ENCODE measurements at regions not wholly inside any gene's neighbourhood (a gene's known extent, or its start where the extent isn't known, plus 50 kb on each side); places are given as distances from the start of the nearest gene placed in this dataset.

GRCh38 chr12:40156021-40156764, 50.3 kb upstream of the SLC2A13 start:
- no peak overlapping the region for H3K14ac ChIP-seq (replicated peaks; ENCODE audit: low read depth, low read length)
- dilution Hi-C loops (cut with HindIII; ENCODE audit: low sequenced_read_pairs, unreplicated experiment) (no loop called here), intact Hi-C loops (cut with micrococcal nuclease) (no loop called here), in situ Hi-C loops (cut with MboI; ENCODE audit: low sequenced_read_pairs) (no loop called here)
- POLR2A ChIA-PET (ENCODE audit: unreplicated experiment) = no interaction called here
- H4K8ac ChIP-seq (ENCODE audit: low read depth in 2 of 2, low read length in 2 of 2) = no peak overlapping the region
- no peaks in the 10 kb centered on the region for H3K79me1 ChIP-seq (ENCODE audit: low read depth in 1 of 2, low read length in 2 of 2)
- H2AFZ ChIP-seq (replicated peaks; ENCODE audit: low read length, poor library complexity) = no peak overlapping the region
- H3K4me1 ChIP-seq (ENCODE audit: control insufficient read depth, insufficient read depth, low read length) = no peaks in the 10 kb centered on the region
- H2BK20ac ChIP-seq (ENCODE audit: low read depth, low read length) = no peak overlapping the region
- no peak overlapping the region for H3K56ac ChIP-seq (ENCODE audit: extremely low read depth, insufficient read depth, low read length)
- H2BK120ac ChIP-seq (ENCODE audit: low read depth, low read length) = no peak overlapping the region
- ATAC-seq (ENCODE audit: low read depth) (no peak), DNase-seq (no peak)
- H3K27ac ChIP-seq (ENCODE audit: insufficient read depth, low read length) = no peak overlapping the region
- H4K20me1 ChIP-seq (ENCODE audit: insufficient read depth, low read length) = no peaks in the 10 kb centered on the region
- H3K9ac ChIP-seq (ENCODE audit: low read depth, low read length) = no peak overlapping the region
- no peak overlapping the region for H2AK5ac ChIP-seq (ENCODE audit: low read depth, low read length)
- H3K4me3 ChIP-seq (ENCODE audit: insufficient read depth, low read depth, low read length) = no peak overlapping the region
- no peak overlapping the region for H2BK5ac ChIP-seq (ENCODE audit: low read depth, low read length, poor library complexity, severe bottlenecking)
- H3K36me3 ChIP-seq (ENCODE audit: control insufficient read depth, insufficient read depth, low read length) = no peaks in the 10 kb centered on the region
- no peaks in the 10 kb centered on the region for H3K9me3 ChIP-seq (ENCODE audit: control insufficient read depth, insufficient read depth, low read length)
- CTCF ChIA-PET = no interaction called here
- H3K4me2 ChIP-seq (ENCODE audit: low read depth, low read length) = no peak overlapping the region
- no TSS peak for BruUV-seq (replicated peaks)
- no peak overlapping the region for H3K18ac ChIP-seq (ENCODE audit: low read depth, low read length)
- WGBS, 2 experiments (ENCODE audit: extremely low coverage in 2 of 2, insufficient read length in 1 of 2) = no CpG with 5 or more reads among the region's 5 CpGs
- H3K9me1 ChIP-seq (ENCODE audit: insufficient read depth, low read length) = no peaks in the 10 kb centered on the region
- H4K91ac ChIP-seq (ENCODE audit: insufficient read depth, low read depth, low read length) = no peak overlapping the region
- H3K27me3 ChIP-seq (ENCODE audit: control insufficient read depth, insufficient read depth, low read length) = no peaks in the 10 kb centered on the region
- H4K5ac ChIP-seq (ENCODE audit: low read depth, low read length) = no peak overlapping the region
- TF ChIP-seq BHLHE40 (IDR thresholded peaks at IDR 0.05; ENCODE audit: low read depth, low read length) = no peak
- H3K23ac ChIP-seq (ENCODE audit: low read depth, low read length) = no peak overlapping the region
- H3K4ac ChIP-seq (ENCODE audit: low read depth, low read length) = no peak overlapping the region
- no peak overlapping the region for H2BK15ac ChIP-seq (ENCODE audit: low read depth, low read length)
- H2AK9ac ChIP-seq (replicated peaks; ENCODE audit: low read depth, low read length, poor library complexity) = no peak overlapping the region

Data from IMR-90 (cell line).